Gastrocnemius medialis (tissue), 4 donors: ENCODE measurements at regions not wholly inside any gene's neighbourhood (a gene's known extent, or its start where the extent isn't known, plus 50 kb on each side); places are given as distances from the start of the nearest gene placed in this dataset.

Source experiments
- CTCF ChIP-seq, 5 experiments: fragments of 450-650 bp in 3 of 5; fragments of 200-600 bp in 2 of 5; sonication (generic) in 2 of 5; IDR thresholded peaks in 4 of 5; conservative IDR thresholded peaks in 1 of 5; 1 replicate in 4 of 5; 2 replicates in 1 of 5; pipeline ENCODE4 v1.5.1; 2016 to 2019; ENCODE audit warnings: antibody characterized with exemption in 5 of 5, mild to moderate bottlenecking in 3 of 5, moderate library complexity in 3 of 5
- POLR2A ChIP-seq, 2 donors: fragments of 450-650 bp; IDR thresholded peaks; one replicate each; pipeline ENCODE4 v1.6.1; 2017; ENCODE audit warnings: antibody characterized with exemption in 2 of 2, mild to moderate bottlenecking in 2 of 2, moderate library complexity in 2 of 2

GRCh38 chr7:94100723-94101345 is 96.7 kb upstream of the BET1 start:
- TF ChIP-seq CTCF (IDR thresholded peaks at IDR 0.05 in 4 of 5, conservative IDR thresholded peaks at IDR 0.05 in 1 of 5) (no peak), POLR2A (IDR thresholded peaks at IDR 0.05) (no peak)
